Right lobe of liver (tissue), 6 donors: ENCODE measurements at regions not wholly inside any gene's neighbourhood (a gene's known extent, or its start where the extent isn't known, plus 50 kb on each side); places are given as distances from the start of the nearest gene placed in this dataset.

Source experiments
- ATAC-seq, 4 donors: fragments of 200-7000 bp; cut with Tn5 transposase; one replicate each; pipeline ENCODE4 v1.9.1; 2020; ENCODE audit warnings: mild to moderate bottlenecking in 4 of 4, moderate library complexity in 4 of 4
- DNase-seq, 3 donors: peaks; one replicate each; pipeline ENCODE4 v3.0.0-alpha.2; 2020
- H3K27ac ChIP-seq, 3 donors: fragments of 200-600 bp; one replicate each; pipeline ENCODE4 v1.8.0; 2022
- H3K27me3 ChIP-seq, 2 donors: fragments of 200-600 bp; one replicate each; pipeline ENCODE4 v1.8.0; 2022
- H3K36me3 ChIP-seq, 4 donors: fragments of 200-600 bp; sonication (generic) in 1 of 4; one replicate each; pipeline versions ENCODE4 v1.5.1 to v1.8.0; 2017 to 2022; ENCODE audit warnings: control low read depth in 1 of 4
- H3K4me1 ChIP-seq, 4 donors: fragments of 200-600 bp; sonication (generic) in 1 of 4; one replicate each; pipeline versions ENCODE4 v1.5.1 to v1.8.0; 2017 to 2022; ENCODE audit warnings: control low read depth in 1 of 4
- H3K4me3 ChIP-seq, 3 donors: fragments of 200-600 bp; one replicate each; pipeline ENCODE4 v1.8.0; 2022
- H3K9me3 ChIP-seq, 4 donors: fragments of 200-600 bp; sonication (generic) in 1 of 4; one replicate each; pipeline versions ENCODE4 v1.5.1 to v1.8.0; 2017 to 2022; ENCODE audit warnings: control low read depth in 1 of 4
- CTCF ChIP-seq, 4 donors: fragments of 200-600 bp in 3 of 4; fragments of 450-650 bp in 1 of 4; IDR thresholded peaks; one replicate each; pipeline versions ENCODE4 v1.5.1 to v1.8.0; 2016 to 2022; ENCODE audit warnings: antibody characterized with exemption in 4 of 4, mild to moderate bottlenecking in 2 of 4
- POLR2A ChIP-seq: fragments of 450-650 bp; IDR thresholded peaks from one replicate; pipeline ENCODE4 v1.6.1; 2017; ENCODE audit warnings: antibody characterized with exemption, mild to moderate bottlenecking
- WGBS: methylation state at CpG from one replicate; pipeline ENCODE4 v1.1.6; 2018; ENCODE audit warnings: low coverage, low lambda C conversion rate; ENCODE audit not compliant: insufficient coverage; ENCODE audit errors: missing lambda C conversion rate; 5-methylcytosine and 5-hydroxymethylcytosine counted together
- intact Hi-C, 2 donors: fragments of 100-400 bp; cut with DNase I; formaldehyde crosslinking; loops; one replicate each; pipeline versions ENCODE4 v1.11.2 to v1.14.1; 2022
- donor health status: DM: no; HTN: yes; CAD: no.
- donor health status: DM: no; HTN: no; CAD: no.
- donor health status: DM: no; HTN: no; CAD: no.
- donor health status: DM: no; HTN: yes; CAD: no.
- donor health status: DM: no; HTN: yes; CAD: no.

- H3K9me3 ChIP-seq: no peaks in the 10 kb centered on the region
- DNase-seq: no peak
- ATAC-seq: no peak
- no peak overlapping the region for H3K4me3 ChIP-seq
- H3K27me3 ChIP-seq: no peaks in the 10 kb centered on the region
- intact Hi-C loops: no loop called here
- no peaks in the 10 kb centered on the region for H3K4me1 ChIP-seq
- WGBS: 30% methylated on average over 4 of the region's 5 CpGs
- TF ChIP-seq POLR2A (no peak), CTCF (IDR thresholded peaks at IDR 0.05) (no peak)
- H3K27ac ChIP-seq: no peak overlapping the region
- no peaks in the 10 kb centered on the region for H3K36me3 ChIP-seq
These were observed 53.9 kb upstream of the IRX3 start for GRCh38 chr16:54340531-54340930.

GRCh38 chr16:54336631-54337204 lies 50.1 kb upstream of the IRX3 start:
- no peak for DNase-seq
- intact Hi-C loops: no loop called here
- Histone ChIP-seq H3K27ac (no peak overlapping the region), H3K4me1 (no peaks in the 10 kb centered on the region), H3K4me3 (no peak overlapping the region), H3K36me3 (no peaks in the 10 kb centered on the region), H3K9me3 (no peaks in the 10 kb centered on the region), H3K27me3 (no peaks in the 10 kb centered on the region)
- TF ChIP-seq POLR2A (no peak), CTCF (IDR thresholded peaks at IDR 0.05) (no peak)
- no peak for ATAC-seq
- WGBS: 21% methylated on average over 3 of the region's 4 CpGs
